WI38 (cell line): ENCODE measurements at regions not wholly inside any gene's neighbourhood (a gene's known extent, or its start where the extent isn't known, plus 50 kb on each side); places are given as distances from the start of the nearest gene placed in this dataset.

Source experiments
- H3K4me3 ChIP-seq: 2 replicates; pipeline ENCODE4 v1.5.1; 2011; ENCODE audit warnings: low read depth, mild to moderate bottlenecking, control low read depth, low read length
- CTCF ChIP-seq: IDR thresholded peaks from 2 replicates; pipeline ENCODE4 v1.5.1; 2012; ENCODE audit warnings: low read depth, mild to moderate bottlenecking, control low read depth, low read length

- TF ChIP-seq CTCF = no peak
- no peak overlapping the region for H3K4me3 ChIP-seq
Observed at GRCh38 chr15:93305306-93305705, 216.3 kb upstream of the RGMA start.

GRCh38 chr15:93302080-93302765 lies 213.2 kb upstream of the RGMA start:
- no peak for TF ChIP-seq CTCF
- H3K4me3 ChIP-seq = no peak overlapping the region

GRCh38 chr15:93300796-93301195 lies 211.8 kb upstream of the RGMA start:
- H3K4me3 ChIP-seq = no peak overlapping the region
- TF ChIP-seq CTCF = no peak

- no peak overlapping the region for H3K4me3 ChIP-seq
- TF ChIP-seq CTCF = no peak
Observed at GRCh38 chr15:93299675-93300074, 210.7 kb upstream of the RGMA start.

GRCh38 chr15:93298901-93299300 lies 209.9 kb upstream of the RGMA start:
- no peak for TF ChIP-seq CTCF
- no peak overlapping the region for H3K4me3 ChIP-seq

GRCh38 chr15:93296759-93297500 lies 207.9 kb upstream of the RGMA start:
- no peak for TF ChIP-seq CTCF
- no peak overlapping the region for H3K4me3 ChIP-seq

- no peak for TF ChIP-seq CTCF
- no peak overlapping the region for H3K4me3 ChIP-seq
Observed at GRCh38 chr15:93294896-93295295, 205.9 kb upstream of the RGMA start.
